ENCODE measurements at regions not wholly inside any gene's neighbourhood (a gene's known extent, or its start where the extent isn't known, plus 50 kb on each side); places are given as distances from the start of the nearest gene placed in this dataset.

GRCh38 chr15:69777356-69777755, 320.4 kb downstream of the TLE3 start:
- peaks cover 7% of the 10 kb centered on the region for H3K4me1 Mint-ChIP-seq (ENCODE audit: unreplicated experiment)
- peaks cover 5% of the 10 kb centered on the region for H3K9me3 Mint-ChIP-seq
- H3K27ac Mint-ChIP-seq = no peak overlapping the region
- H3K4me3 Mint-ChIP-seq = no peak overlapping the region
- no peaks in the 10 kb centered on the region for H3K36me3 Mint-ChIP-seq
- TF ChIP-seq, protein P1, sequence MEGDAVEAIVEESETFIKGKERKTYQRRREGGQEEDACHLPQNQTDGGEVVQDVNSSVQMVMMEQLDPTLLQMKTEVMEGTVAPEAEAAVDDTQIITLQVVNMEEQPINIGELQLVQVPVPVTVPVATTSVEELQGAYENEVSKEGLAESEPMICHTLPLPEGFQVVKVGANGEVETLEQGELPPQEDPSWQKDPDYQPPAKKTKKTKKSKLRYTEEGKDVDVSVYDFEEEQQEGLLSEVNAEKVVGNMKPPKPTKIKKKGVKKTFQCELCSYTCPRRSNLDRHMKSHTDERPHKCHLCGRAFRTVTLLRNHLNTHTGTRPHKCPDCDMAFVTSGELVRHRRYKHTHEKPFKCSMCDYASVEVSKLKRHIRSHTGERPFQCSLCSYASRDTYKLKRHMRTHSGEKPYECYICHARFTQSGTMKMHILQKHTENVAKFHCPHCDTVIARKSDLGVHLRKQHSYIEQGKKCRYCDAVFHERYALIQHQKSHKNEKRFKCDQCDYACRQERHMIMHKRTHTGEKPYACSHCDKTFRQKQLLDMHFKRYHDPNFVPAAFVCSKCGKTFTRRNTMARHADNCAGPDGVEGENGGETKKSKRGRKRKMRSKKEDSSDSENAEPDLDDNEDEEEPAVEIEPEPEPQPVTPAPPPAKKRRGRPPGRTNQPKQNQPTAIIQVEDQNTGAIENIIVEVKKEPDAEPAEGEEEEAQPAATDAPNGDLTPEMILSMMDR (conservative IDR thresholded peaks at IDR 0.05) = no peak
- no peak for DNase-seq (ENCODE audit: extremely low spot score, unreplicated experiment)
- peaks cover 13% of the 10 kb centered on the region for H3K27me3 Mint-ChIP-seq

GRCh38 chr15:69780374-69780773, 317.3 kb downstream of the TLE3 start:
- Mint-ChIP-seq H3K4me1 (ENCODE audit: unreplicated experiment) (peaks cover 7% of the 10 kb centered on the region), H3K27me3 (peaks cover 14% of the 10 kb centered on the region), H3K4me3 (no peak overlapping the region), H3K9me3 (peaks cover 5% of the 10 kb centered on the region), H3K27ac (no peak overlapping the region), H3K36me3 (no peaks in the 10 kb centered on the region)
- TF ChIP-seq, protein P1 (conservative IDR thresholded peaks at IDR 0.05) = no peak
- no peak for DNase-seq (ENCODE audit: extremely low spot score, unreplicated experiment)

DNA sequence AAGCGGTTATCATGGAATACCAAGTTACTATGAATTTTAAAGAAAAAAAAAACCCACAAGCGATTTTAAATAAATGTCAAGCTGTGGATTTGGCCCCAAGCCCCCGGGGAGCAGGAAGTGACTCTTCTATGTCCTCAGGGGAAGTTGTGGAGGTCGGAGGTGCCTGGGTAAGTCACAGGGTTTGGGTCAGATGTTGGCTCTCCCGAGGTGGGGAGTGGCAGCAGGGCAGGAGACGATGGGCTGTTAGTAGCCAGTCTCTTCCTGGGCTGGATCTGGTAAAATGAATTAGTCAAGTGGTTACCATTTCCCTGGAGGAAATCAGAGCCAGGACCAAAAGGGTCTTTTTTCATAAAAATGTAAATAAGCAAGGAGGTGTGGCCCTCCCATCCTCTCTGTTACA, 316.7 kb downstream of the TLE3 start:
- peaks cover 5% of the 10 kb centered on the region for H3K9me3 Mint-ChIP-seq
- TF ChIP-seq, protein P1 (conservative IDR thresholded peaks at IDR 0.05) = no peak
- peaks cover 7% of the 10 kb centered on the region for H3K4me1 Mint-ChIP-seq (ENCODE audit: unreplicated experiment)
- peaks cover 14% of the 10 kb centered on the region for H3K27me3 Mint-ChIP-seq
- no peak overlapping the region for H3K27ac Mint-ChIP-seq
- H3K4me3 Mint-ChIP-seq = no peak overlapping the region
- H3K36me3 Mint-ChIP-seq = no peaks in the 10 kb centered on the region
- no peak for DNase-seq (ENCODE audit: extremely low spot score, unreplicated experiment)

DNA sequence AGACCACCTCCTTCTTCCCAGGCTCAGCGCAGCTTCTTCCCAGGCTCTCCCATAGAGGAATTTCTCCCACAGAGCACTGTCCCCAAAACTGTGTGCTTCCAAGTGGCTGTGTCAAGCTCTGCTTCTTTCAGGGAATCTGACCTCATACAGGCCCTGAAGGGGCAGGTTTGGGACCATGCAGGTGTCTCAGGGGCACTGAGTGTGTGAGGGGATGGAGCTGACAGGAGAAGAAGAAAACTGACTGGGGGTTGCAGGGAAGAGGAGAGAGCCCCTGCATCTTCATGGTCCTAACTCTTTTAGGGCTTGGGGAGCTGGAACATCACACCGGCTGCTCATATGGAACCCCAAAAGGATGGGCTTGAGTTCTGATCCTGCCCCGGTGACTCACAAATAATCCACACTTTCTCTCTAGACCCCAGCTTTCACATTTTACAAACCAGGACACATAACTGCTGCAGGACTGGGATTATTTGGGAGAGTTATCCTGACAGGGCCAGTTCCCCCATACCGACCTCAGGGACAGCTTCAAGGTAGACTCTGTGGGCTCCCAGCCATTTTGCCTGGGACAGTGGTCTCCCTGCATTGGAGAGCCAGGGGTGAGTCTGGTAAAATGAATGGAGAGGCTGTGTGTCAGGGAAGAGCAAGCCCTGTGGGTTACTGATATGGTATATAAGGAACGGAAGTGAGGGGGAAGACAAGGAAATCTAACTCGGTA, 316.1 kb downstream of the TLE3 start:
- Mint-ChIP-seq H3K9me3 (peaks cover 5% of the 10 kb centered on the region), H3K27me3 (peaks cover 14% of the 10 kb centered on the region), H3K4me1 (ENCODE audit: unreplicated experiment) (peaks cover 7% of the 10 kb centered on the region), H3K36me3 (no peaks in the 10 kb centered on the region), H3K4me3 (no peak overlapping the region), H3K27ac (no peak overlapping the region)
- DNase-seq (ENCODE audit: extremely low spot score, unreplicated experiment) = no peak
- TF ChIP-seq, protein P1 (conservative IDR thresholded peaks at IDR 0.05) = no peak

DNA sequence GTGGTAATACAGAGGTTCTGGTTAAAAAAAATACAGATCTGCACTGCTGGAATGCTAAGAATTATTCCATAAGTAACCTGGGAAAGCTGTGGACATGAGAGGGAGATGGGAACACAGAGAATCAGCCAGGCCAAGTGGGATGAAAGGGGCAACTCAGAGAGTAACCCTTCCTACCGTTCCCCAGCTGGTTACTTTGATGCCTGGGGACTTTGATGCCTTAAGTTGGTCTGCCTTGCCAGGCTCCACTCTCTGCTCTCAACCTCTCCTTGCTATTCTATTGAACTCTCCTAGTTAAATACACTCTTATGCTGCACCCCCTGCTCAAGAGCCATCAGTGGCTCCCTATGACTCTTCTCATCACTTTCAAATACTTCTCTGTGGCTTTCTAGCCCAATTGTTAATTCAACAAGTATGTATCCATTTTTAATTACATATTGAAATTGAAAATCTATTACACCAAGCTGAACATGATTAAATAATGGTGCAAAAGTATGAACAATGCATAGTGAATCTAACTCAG, 315.5 kb downstream of the TLE3 start:
- Mint-ChIP-seq H3K27ac (no peak overlapping the region), H3K4me3 (no peak overlapping the region), H3K27me3 (peaks cover 18% of the 10 kb centered on the region), H3K9me3 (peaks cover 3% of the 10 kb centered on the region), H3K36me3 (no peaks in the 10 kb centered on the region), H3K4me1 (ENCODE audit: unreplicated experiment) (peaks cover 7% of the 10 kb centered on the region)
- TF ChIP-seq, protein P1 (conservative IDR thresholded peaks at IDR 0.05) = no peak
- no peak for DNase-seq (ENCODE audit: extremely low spot score, unreplicated experiment)

Data from type B pancreatic cell (in vitro differentiated cells).